H1 (cell line): ENCODE measurements at regions not wholly inside any gene's neighbourhood (a gene's known extent, or its start where the extent isn't known, plus 50 kb on each side); places are given as distances from the start of the nearest gene placed in this dataset.

Experiments
- CTCF ChIP-seq, 3 experiments: IDR thresholded peaks; 1 replicate in 2 of 3; 2 replicates in 1 of 3; pipeline versions ENCODE4 v1.5.1 to v1.6.1; 2011; ENCODE audit warnings: low read length in 3 of 3, mild to moderate bottlenecking in 3 of 3, inconsistent platforms in 2 of 3, low read depth in 1 of 3, moderate library complexity in 1 of 3; ENCODE audit not compliant: insufficient read depth in 1 of 3; ENCODE audit errors: control extremely low read depth in 1 of 3

- peak; percentile 15 to 60 (median 37); a peak in 3 of 4 replicates for TF ChIP-seq CTCF (IDR thresholded peaks at IDR 0.05; ENCODE audit: control extremely low read depth in 1 of 3, insufficient read depth in 1 of 3, low read depth in 1 of 3, low read length in 3 of 3)
Measured at GRCh38 chr12:68406134-68406576, 74.0 kb upstream of the MDM1 start (continued).
